OCI-LY3 (cell line): ENCODE measurements at regions not wholly inside any gene's neighbourhood (a gene's known extent, or its start where the extent isn't known, plus 50 kb on each side); places are given as distances from the start of the nearest gene placed in this dataset.

Source experiments
- H2AFZ ChIP-seq: fragments of 200-600, 300-600 bp; shearing (Covaris generic); 2 replicates; pipeline ENCODE4 v1.6.0; 2014; ENCODE audit warnings: antibody characterized with exemption, low read depth, low read length
- H3K27ac ChIP-seq: fragments of 200-600, 300-600 bp; sonication (generic); 2 replicates; pipeline ENCODE4 v1.5.1; 2014; ENCODE audit warnings: mild to moderate bottlenecking, low read length, moderate library complexity, mixed read lengths
- H3K27me3 ChIP-seq: fragments of 200-600, 300-600 bp; sonication (generic); 2 replicates; pipeline ENCODE4 v1.6.1; 2014; ENCODE audit warnings: low read depth, low read length, mixed read lengths
- H3K36me3 ChIP-seq: fragments of 200-600, 300-600 bp; sonication (generic); replicated peaks from 2 replicates; pipeline ENCODE3; 2014; ENCODE audit warnings: low read depth, low read length, mixed read lengths
- H3K4me1 ChIP-seq: fragments of 300-600, 200-600 bp; sonication (generic); 2 replicates; pipeline ENCODE4 v1.6.1; 2014; ENCODE audit warnings: low read length, mixed read lengths
- H3K4me2 ChIP-seq: fragments of 200-600, 300-600 bp; sonication (generic); 2 replicates; pipeline ENCODE4 v1.6.1; 2014; ENCODE audit warnings: low read length, mixed read lengths
- H3K4me3 ChIP-seq: fragments of 300-600, 200-600 bp; sonication (generic); 2 replicates; pipeline ENCODE4 v1.5.1; 2014; ENCODE audit warnings: antibody characterized with exemption, mild to moderate bottlenecking, low read length, moderate library complexity
- H3K79me2 ChIP-seq: fragments of 300-600, 200-600 bp; shearing (Covaris generic); 2 replicates; pipeline ENCODE4 v1.6.1; 2014; ENCODE audit warnings: mild to moderate bottlenecking, low read length, mixed read lengths
- H3K9ac ChIP-seq: fragments of 300-600, 200-600 bp; shearing (Covaris generic); 2 replicates; pipeline ENCODE4 v1.6.0; 2014; ENCODE audit warnings: mild to moderate bottlenecking, low read length, moderate library complexity
- H3K9me3 ChIP-seq: fragments of 200-600, 300-600 bp; shearing (Covaris generic); 2 replicates; pipeline ENCODE4 v1.6.1; 2014; ENCODE audit warnings: low read length, mixed read lengths; ENCODE audit not compliant: insufficient read depth
- H4K20me1 ChIP-seq: fragments of 200-600, 300-600 bp; sonication (generic); 2 replicates; pipeline ENCODE4 v1.6.1; 2016; ENCODE audit warnings: low read length, mixed read lengths; ENCODE audit not compliant: insufficient read depth
- EZH2phosphoT487 ChIP-seq: fragments of 200-600 bp; shearing (Covaris generic); IDR thresholded peaks from 2 replicates; pipeline ENCODE4 v1.6.1; 2018; ENCODE audit warnings: antibody characterized with exemption, mixed run types, low read depth
- TF ChIP-seq, protein P1 (sequence below): fragments of 200-600, 300-600 bp; sonication (generic); IDR thresholded peaks from 2 replicates; pipeline ENCODE4 v1.5.1; 2014; ENCODE audit warnings: antibody characterized with exemption, low read length, low read depth

- H3K4me3 ChIP-seq, result no peak overlapping the region
- H3K27ac ChIP-seq, result no peak overlapping the region
- no peak overlapping the region for H2AFZ ChIP-seq
- H3K27me3 ChIP-seq, result no peaks in the 10 kb centered on the region
- H3K79me2 ChIP-seq, result no peaks in the 10 kb centered on the region
- TF ChIP-seq, protein P1, sequence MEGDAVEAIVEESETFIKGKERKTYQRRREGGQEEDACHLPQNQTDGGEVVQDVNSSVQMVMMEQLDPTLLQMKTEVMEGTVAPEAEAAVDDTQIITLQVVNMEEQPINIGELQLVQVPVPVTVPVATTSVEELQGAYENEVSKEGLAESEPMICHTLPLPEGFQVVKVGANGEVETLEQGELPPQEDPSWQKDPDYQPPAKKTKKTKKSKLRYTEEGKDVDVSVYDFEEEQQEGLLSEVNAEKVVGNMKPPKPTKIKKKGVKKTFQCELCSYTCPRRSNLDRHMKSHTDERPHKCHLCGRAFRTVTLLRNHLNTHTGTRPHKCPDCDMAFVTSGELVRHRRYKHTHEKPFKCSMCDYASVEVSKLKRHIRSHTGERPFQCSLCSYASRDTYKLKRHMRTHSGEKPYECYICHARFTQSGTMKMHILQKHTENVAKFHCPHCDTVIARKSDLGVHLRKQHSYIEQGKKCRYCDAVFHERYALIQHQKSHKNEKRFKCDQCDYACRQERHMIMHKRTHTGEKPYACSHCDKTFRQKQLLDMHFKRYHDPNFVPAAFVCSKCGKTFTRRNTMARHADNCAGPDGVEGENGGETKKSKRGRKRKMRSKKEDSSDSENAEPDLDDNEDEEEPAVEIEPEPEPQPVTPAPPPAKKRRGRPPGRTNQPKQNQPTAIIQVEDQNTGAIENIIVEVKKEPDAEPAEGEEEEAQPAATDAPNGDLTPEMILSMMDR, result no peak
- TF ChIP-seq EZH2phosphoT487, result no peak
- no peaks in the 10 kb centered on the region for H3K36me3 ChIP-seq
- H3K9me3 ChIP-seq, result no peaks in the 10 kb centered on the region
- no peak overlapping the region for H3K4me2 ChIP-seq
- H3K9ac ChIP-seq, result no peak overlapping the region
- H4K20me1 ChIP-seq, result no peaks in the 10 kb centered on the region
- H3K4me1 ChIP-seq, result no peaks in the 10 kb centered on the region
These were observed 367.3 kb downstream of the PTPRU start for GRCh38 chr1:29603622-29604021.

DNA sequence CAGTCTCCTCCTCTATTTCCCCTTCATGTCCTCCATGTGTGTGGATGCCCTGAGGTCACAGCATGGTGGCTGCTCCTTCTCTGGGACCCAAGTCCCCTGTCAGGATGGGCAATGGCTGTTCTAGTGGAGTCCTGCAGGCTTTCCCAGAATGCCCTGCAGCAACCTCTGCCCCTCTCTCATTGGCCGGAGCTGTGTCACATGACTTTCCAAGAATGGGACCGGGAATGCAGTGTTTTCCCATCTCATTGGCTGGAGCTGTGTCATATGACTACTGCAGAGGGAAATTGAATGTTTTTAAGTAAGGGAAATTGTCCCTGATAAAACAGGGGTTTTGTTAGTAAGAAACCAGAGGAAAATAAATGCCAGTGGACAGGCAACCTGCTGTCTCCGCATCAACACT is 365.9 kb downstream of the PTPRU start:
- TF ChIP-seq EZH2phosphoT487, result no peak
- TF ChIP-seq, protein P1, result no peak
- no peak overlapping the region for H3K27ac ChIP-seq
- H4K20me1 ChIP-seq, result no peaks in the 10 kb centered on the region
- no peak overlapping the region for H3K9ac ChIP-seq
- H3K27me3 ChIP-seq, result no peaks in the 10 kb centered on the region
- no peak overlapping the region for H3K4me3 ChIP-seq
- H3K9me3 ChIP-seq, result no peaks in the 10 kb centered on the region
- H3K4me2 ChIP-seq, result no peak overlapping the region
- no peaks in the 10 kb centered on the region for H3K36me3 ChIP-seq
- no peaks in the 10 kb centered on the region for H3K79me2 ChIP-seq
- no peaks in the 10 kb centered on the region for H3K4me1 ChIP-seq
- H2AFZ ChIP-seq, result no peak overlapping the region

DNA sequence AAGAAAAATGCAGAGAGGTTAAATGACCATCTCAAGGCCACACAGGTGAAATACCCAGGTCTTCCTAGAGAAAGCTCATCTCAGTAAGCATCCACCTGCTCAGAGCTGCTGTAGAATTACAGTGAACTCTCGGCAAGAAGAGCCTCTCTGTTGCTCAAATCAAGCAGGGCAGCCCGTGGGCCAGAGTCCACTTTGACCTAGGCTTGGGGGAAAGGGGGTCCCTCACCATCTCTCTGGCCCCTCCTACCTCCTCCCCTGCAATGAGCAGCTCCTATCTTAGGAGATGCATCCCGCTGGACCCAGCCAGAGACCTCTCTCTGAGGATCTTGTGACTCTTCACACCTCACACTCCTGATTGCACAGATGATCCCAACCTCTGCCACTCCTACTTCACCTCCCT is 364.7 kb downstream of the PTPRU start:
- no peaks in the 10 kb centered on the region for H3K9me3 ChIP-seq
- no peak overlapping the region for H3K27ac ChIP-seq
- H3K9ac ChIP-seq, result no peak overlapping the region
- H3K36me3 ChIP-seq, result no peaks in the 10 kb centered on the region
- no peaks in the 10 kb centered on the region for H4K20me1 ChIP-seq
- no peak overlapping the region for H3K4me3 ChIP-seq
- H3K79me2 ChIP-seq, result no peaks in the 10 kb centered on the region
- H3K27me3 ChIP-seq, result no peaks in the 10 kb centered on the region
- TF ChIP-seq, protein P1, result no peak
- no peak for TF ChIP-seq EZH2phosphoT487
- H2AFZ ChIP-seq, result no peak overlapping the region
- H3K4me2 ChIP-seq, result no peak overlapping the region
- no peaks in the 10 kb centered on the region for H3K4me1 ChIP-seq

- TF ChIP-seq, protein P1, result no peak
- no peak for TF ChIP-seq EZH2phosphoT487
These were observed 363.5 kb downstream of the PTPRU start for GRCh38 chr1:29599826-29600225.

More at GRCh38 chr1:29599826-29600225, 363.5 kb downstream of the PTPRU start:
- Histone ChIP-seq H3K27me3 (no peaks in the 10 kb centered on the region), H3K9me3 (no peaks in the 10 kb centered on the region), H3K9ac (no peak overlapping the region), H3K36me3 (no peaks in the 10 kb centered on the region), H3K79me2 (no peaks in the 10 kb centered on the region), H3K4me2 (no peak overlapping the region), H2AFZ (no peak overlapping the region), H3K4me1 (no peaks in the 10 kb centered on the region), H4K20me1 (no peaks in the 10 kb centered on the region), H3K4me3 (no peak overlapping the region), H3K27ac (no peak overlapping the region)
